Right lobe of liver (tissue), 6 donors: ENCODE measurements at regions not wholly inside any gene's neighbourhood (a gene's known extent, or its start where the extent isn't known, plus 50 kb on each side); places are given as distances from the start of the nearest gene placed in this dataset.

Experiments used
- ATAC-seq, 4 donors: fragments of 200-7000 bp; cut with Tn5 transposase; one replicate each; pipeline ENCODE4 v1.9.1; 2020; ENCODE audit warnings: mild to moderate bottlenecking in 4 of 4, moderate library complexity in 4 of 4
- DNase-seq, 3 donors: peaks; one replicate each; pipeline ENCODE4 v3.0.0-alpha.2; 2020
- H3K27ac ChIP-seq, 3 donors: fragments of 200-600 bp; one replicate each; pipeline ENCODE4 v1.8.0; 2022
- H3K27me3 ChIP-seq, 2 donors: fragments of 200-600 bp; one replicate each; pipeline ENCODE4 v1.8.0; 2022
- H3K36me3 ChIP-seq, 4 donors: fragments of 200-600 bp; sonication (generic) in 1 of 4; one replicate each; pipeline versions ENCODE4 v1.5.1 to v1.8.0; 2017 to 2022; ENCODE audit warnings: control low read depth in 1 of 4
- H3K4me1 ChIP-seq, 4 donors: fragments of 200-600 bp; sonication (generic) in 1 of 4; one replicate each; pipeline versions ENCODE4 v1.5.1 to v1.8.0; 2017 to 2022; ENCODE audit warnings: control low read depth in 1 of 4
- H3K4me3 ChIP-seq, 3 donors: fragments of 200-600 bp; one replicate each; pipeline ENCODE4 v1.8.0; 2022
- H3K9me3 ChIP-seq, 4 donors: fragments of 200-600 bp; sonication (generic) in 1 of 4; one replicate each; pipeline versions ENCODE4 v1.5.1 to v1.8.0; 2017 to 2022; ENCODE audit warnings: control low read depth in 1 of 4
- POLR2A ChIP-seq: fragments of 450-650 bp; IDR thresholded peaks from one replicate; pipeline ENCODE4 v1.6.1; 2017; ENCODE audit warnings: antibody characterized with exemption, mild to moderate bottlenecking
- WGBS: methylation state at CpG from one replicate; pipeline ENCODE4 v1.1.6; 2018; ENCODE audit warnings: low coverage, low lambda C conversion rate; ENCODE audit not compliant: insufficient coverage; ENCODE audit errors: missing lambda C conversion rate; 5-methylcytosine and 5-hydroxymethylcytosine counted together
- intact Hi-C, 2 donors: fragments of 100-400 bp; cut with DNase I; formaldehyde crosslinking; loops; one replicate each; pipeline versions ENCODE4 v1.11.2 to v1.14.1; 2022
- small RNA-seq, 2 experiments: library from RNA; depleted of rRNA; stranded (forward); fragments of <200 nt; gene quantifications; one replicate each; pipeline ENCODE3, GENCODE V24; 2016
- TF ChIP-seq, protein P1 (sequence below), 4 donors: fragments of 200-600 bp in 3 of 4; fragments of 450-650 bp in 1 of 4; IDR thresholded peaks; one replicate each; pipeline versions ENCODE4 v1.5.1 to v1.8.0; 2016 to 2022; ENCODE audit warnings: antibody characterized with exemption in 4 of 4, mild to moderate bottlenecking in 2 of 4
- donor health status: DM: no; HTN: yes; CAD: no.
- donor health status: DM: no; HTN: no; CAD: no.
- donor health status: DM: no; HTN: no; CAD: no.
- donor health status: DM: no; HTN: yes; CAD: no.
- donor health status: DM: no; HTN: yes; CAD: no.

GRCh38 chr4:158461336-158461735, 60.3 kb upstream of the RXFP1 start:
- TF ChIP-seq, protein P1, sequence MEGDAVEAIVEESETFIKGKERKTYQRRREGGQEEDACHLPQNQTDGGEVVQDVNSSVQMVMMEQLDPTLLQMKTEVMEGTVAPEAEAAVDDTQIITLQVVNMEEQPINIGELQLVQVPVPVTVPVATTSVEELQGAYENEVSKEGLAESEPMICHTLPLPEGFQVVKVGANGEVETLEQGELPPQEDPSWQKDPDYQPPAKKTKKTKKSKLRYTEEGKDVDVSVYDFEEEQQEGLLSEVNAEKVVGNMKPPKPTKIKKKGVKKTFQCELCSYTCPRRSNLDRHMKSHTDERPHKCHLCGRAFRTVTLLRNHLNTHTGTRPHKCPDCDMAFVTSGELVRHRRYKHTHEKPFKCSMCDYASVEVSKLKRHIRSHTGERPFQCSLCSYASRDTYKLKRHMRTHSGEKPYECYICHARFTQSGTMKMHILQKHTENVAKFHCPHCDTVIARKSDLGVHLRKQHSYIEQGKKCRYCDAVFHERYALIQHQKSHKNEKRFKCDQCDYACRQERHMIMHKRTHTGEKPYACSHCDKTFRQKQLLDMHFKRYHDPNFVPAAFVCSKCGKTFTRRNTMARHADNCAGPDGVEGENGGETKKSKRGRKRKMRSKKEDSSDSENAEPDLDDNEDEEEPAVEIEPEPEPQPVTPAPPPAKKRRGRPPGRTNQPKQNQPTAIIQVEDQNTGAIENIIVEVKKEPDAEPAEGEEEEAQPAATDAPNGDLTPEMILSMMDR (IDR thresholded peaks at IDR 0.05) = no peak
- TF ChIP-seq POLR2A = no peak
- H3K4me3 ChIP-seq = no peak overlapping the region
- H3K27me3 ChIP-seq = no peaks in the 10 kb centered on the region
- H3K27ac ChIP-seq = no peak overlapping the region
- no peaks in the 10 kb centered on the region for H3K4me1 ChIP-seq
- 35% methylated on average over 2 of the region's 2 CpGs for WGBS
- ATAC-seq = no peak
- H3K36me3 ChIP-seq = no peaks in the 10 kb centered on the region
- no peak for DNase-seq
- no peaks in the 10 kb centered on the region for H3K9me3 ChIP-seq
- intact Hi-C loops = no loop called here

DNA sequence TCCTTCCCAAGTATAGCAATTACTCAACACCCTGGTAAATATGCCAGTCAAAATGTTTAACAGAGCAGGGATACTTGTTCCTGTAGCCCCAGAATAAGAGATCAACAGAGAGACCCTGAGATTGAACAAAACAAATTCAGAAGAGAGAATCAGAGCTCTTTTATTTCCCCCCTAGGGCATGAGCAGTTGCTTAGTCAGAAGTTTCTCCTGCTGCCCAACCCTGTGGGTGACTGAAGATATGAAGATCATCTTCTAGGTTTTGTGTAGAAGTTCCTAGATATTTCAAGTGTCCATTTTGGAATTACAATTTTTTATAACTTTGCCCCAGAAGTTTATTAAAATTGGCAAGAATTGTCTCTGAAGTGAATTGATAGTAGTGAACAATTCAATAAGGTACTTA, 59.1 kb upstream of the RXFP1 start:
- no peak for ATAC-seq
- no peak overlapping the region for H3K27ac ChIP-seq
- no peak overlapping the region for H3K4me3 ChIP-seq
- no peaks in the 10 kb centered on the region for H3K36me3 ChIP-seq
- H3K9me3 ChIP-seq = no peaks in the 10 kb centered on the region
- no peaks in the 10 kb centered on the region for H3K4me1 ChIP-seq
- no peaks in the 10 kb centered on the region for H3K27me3 ChIP-seq
- no peak for DNase-seq
- intact Hi-C loops = no loop called here
- no peak for TF ChIP-seq POLR2A
- TF ChIP-seq, protein P1 (IDR thresholded peaks at IDR 0.05) = no peak

Small RNA genes lying in the stretch of these regions (small RNA-seq; reads per million reads assigned to genes)
- gene RNU4-79P = 0 reads per million in 2 experiments
